ENCODE measurements at regions not wholly inside any gene's neighbourhood (a gene's known extent, or its start where the extent isn't known, plus 50 kb on each side); places are given as distances from the start of the nearest gene placed in this dataset.
"Not testable (repeated sequence)": the region's sequence is repeated elsewhere in the genome, so short reads cannot be mapped to it uniquely, and the experiment has no call there.

DNA sequence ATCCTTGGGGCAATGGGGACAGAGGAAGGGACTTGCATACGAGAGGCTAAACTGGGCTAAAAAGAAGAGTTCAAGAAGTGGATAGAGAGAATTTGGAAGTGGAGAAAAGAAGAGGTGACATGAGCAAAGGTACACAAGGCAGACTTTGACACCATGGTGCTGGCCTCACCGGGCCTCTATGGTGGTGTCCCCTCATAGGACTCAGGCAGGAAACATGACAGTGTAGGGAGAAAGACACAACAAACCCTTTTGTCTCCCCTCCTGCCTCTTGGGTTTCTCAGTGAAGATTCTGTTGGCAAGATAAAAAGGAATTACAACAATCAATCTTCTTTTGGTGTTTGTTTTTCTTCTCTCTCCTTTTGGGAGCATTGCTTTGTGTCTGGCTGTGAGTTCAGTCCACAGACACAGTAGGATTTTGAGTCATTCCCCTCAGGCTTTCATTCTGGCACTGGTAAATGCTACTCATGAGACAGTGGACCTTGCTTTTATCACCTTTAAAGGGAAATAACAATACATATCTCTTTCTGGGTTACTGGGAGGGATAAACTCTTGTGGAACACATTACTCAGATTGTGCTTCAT lies 827.7 kb downstream of the TNS3 start:
- intact Hi-C loops (cut with DNase I), result no loop called here
- Histone ChIP-seq H3K9me3 (no peaks in the 10 kb centered on the region), H3K4me1 (no peaks in the 10 kb centered on the region), H3K27ac (no peak overlapping the region), H3K27me3 (no peaks in the 10 kb centered on the region), H3K36me3 (replicated peaks in 1 of 2; ENCODE audit: insufficient read depth in 1 of 2, low read depth in 2 of 2) (no peaks in the 10 kb centered on the region), H3K4me3 (no peak overlapping the region)
- no peak for ATAC-seq
- WGBS, 2 donors, result 77 to 87% methylated on average over 2 of the region's 2 CpGs
- TF ChIP-seq POLR2A (IDR thresholded peaks at IDR 0.05) (no peak), CTCF (IDR thresholded peaks at IDR 0.05) (no peak)
- no peak for DNase-seq

GRCh38 chr7:46753662-46754061 lies 828.2 kb downstream of the TNS3 start:
- ATAC-seq (no peak), DNase-seq (no peak)
- Histone ChIP-seq H3K4me1 (no peaks in the 10 kb centered on the region), H3K4me3 (no peak overlapping the region), H3K36me3 (replicated peaks in 1 of 2; ENCODE audit: insufficient read depth in 1 of 2, low read depth in 2 of 2) (no peaks in the 10 kb centered on the region), H3K9me3 (no peaks in the 10 kb centered on the region), H3K27ac (no peak overlapping the region), H3K27me3 (no peaks in the 10 kb centered on the region)
- intact Hi-C loops (cut with DNase I), result no loop called here
- WGBS, 2 donors, result 80 to 93% methylated on average over 2 of the region's 2 CpGs
- TF ChIP-seq POLR2A (IDR thresholded peaks at IDR 0.05), result no peak
- TF ChIP-seq CTCF (IDR thresholded peaks at IDR 0.05), result no peak

DNA sequence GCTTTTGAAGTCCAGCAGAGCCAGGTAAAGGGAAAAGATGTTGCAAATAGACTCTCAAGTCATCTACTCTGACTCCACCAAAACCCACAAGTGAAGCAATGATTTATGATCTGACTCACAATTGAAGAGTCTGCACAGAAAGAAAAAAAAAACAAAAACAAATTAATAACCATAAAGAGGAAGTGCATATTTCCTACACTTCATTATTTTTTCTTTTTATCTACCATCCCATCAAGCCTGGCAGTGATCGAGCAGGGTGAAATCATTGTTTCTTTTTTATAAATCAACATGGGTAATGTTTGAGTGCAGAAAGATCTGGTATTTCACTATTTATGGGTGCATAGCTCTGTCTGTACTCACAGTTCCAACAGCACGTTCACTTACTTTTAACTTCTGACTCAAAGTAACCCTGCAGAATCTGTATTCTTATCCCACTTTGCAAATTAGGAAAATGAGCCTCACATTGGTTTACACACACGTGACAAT lies 829.0 kb downstream of the TNS3 start:
- intact Hi-C loops (cut with DNase I), result no loop called here
- H3K4me3 ChIP-seq, result no peak overlapping the region
- WGBS, 2 donors, result 53 to 56% methylated on average over 3 of the region's 3 CpGs
- DNase-seq (no peak), ATAC-seq (no peak)
- H3K9me3 ChIP-seq, result no peaks in the 10 kb centered on the region
- TF ChIP-seq CTCF (IDR thresholded peaks at IDR 0.05) (no peak), POLR2A (IDR thresholded peaks at IDR 0.05) (no peak)
- no peak overlapping the region for H3K27ac ChIP-seq
- H3K36me3 ChIP-seq (replicated peaks in 1 of 2; ENCODE audit: insufficient read depth in 1 of 2, low read depth in 2 of 2), result no peaks in the 10 kb centered on the region
- H3K27me3 ChIP-seq, result no peaks in the 10 kb centered on the region
- H3K4me1 ChIP-seq, result no peaks in the 10 kb centered on the region

DNA sequence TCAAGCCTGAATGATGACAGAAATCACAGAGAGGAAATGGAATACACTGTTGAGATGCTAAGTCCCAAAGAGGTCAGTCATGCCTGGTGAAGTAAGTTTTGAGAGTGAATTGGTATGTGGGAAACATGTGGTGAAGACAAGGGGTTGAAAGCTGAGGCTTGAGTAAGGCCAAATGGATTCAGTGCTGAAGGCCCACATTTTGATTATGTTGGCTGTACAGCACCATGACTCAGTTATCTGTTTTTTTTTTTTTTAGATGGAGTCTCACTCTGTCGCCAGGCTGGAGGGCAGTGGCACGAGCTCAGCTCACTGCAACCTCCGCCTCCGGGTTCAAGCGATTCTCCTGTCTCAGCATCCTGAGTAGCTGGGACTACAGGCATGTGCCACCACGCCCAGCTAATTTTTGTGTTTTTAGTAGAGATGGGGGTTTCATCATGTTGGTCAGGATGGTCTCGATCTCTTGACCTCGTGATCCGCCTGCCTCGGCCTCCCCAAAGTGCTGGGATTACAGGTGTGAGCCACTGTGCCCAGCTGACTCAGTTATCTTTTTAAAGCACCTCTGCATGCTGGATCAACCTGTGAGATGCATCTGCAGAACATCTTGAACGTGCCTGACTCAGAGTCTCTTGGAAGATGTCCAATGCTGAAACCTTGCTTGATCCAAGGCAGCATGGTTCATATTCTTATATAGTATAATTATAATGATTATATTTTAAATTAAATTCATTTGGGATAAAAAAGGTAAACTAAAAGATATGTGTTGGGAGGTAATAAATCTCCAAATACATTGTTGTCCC lies 829.8 kb downstream of the TNS3 start:
- H3K4me3 ChIP-seq; ATAC-seq; H3K36me3 ChIP-seq (replicated peaks in 1 of 2; ENCODE audit: insufficient read depth in 1 of 2, low read depth in 2 of 2); H3K9me3 ChIP-seq; H3K27me3 ChIP-seq; DNase-seq; H3K4me1 ChIP-seq; intact Hi-C loops (cut with DNase I); H3K27ac ChIP-seq: not testable (repeated sequence)
- 89 to 92% methylated on average over 11 of the region's 11 CpGs for WGBS, 2 donors

- Histone ChIP-seq H3K4me3 (no peak overlapping the region), H3K27me3 (no peaks in the 10 kb centered on the region), H3K4me1 (no peaks in the 10 kb centered on the region), H3K27ac (no peak overlapping the region), H3K9me3 (no peaks in the 10 kb centered on the region), H3K36me3 (replicated peaks in 1 of 2; ENCODE audit: insufficient read depth in 1 of 2, low read depth in 2 of 2) (no peaks in the 10 kb centered on the region)
- no peak for DNase-seq
- TF ChIP-seq CTCF (IDR thresholded peaks at IDR 0.05), result no peak
- TF ChIP-seq POLR2A (IDR thresholded peaks at IDR 0.05), result no peak
- ATAC-seq, result no peak
- intact Hi-C loops (cut with DNase I), result no loop called here
- 82 to 97% methylated on average over 4 of the region's 4 CpGs for WGBS, 2 donors
Measured at GRCh38 chr7:46751471-46751870, 830.4 kb upstream of the IGFBP3 start.
